ENCODE measurements at regions not wholly inside any gene's neighbourhood (a gene's known extent, or its start where the extent isn't known, plus 50 kb on each side); places are given as distances from the start of the nearest gene placed in this dataset.
"Not testable (repeated sequence)": the region's sequence is repeated elsewhere in the genome, so short reads cannot be mapped to it uniquely, and the experiment has no call there.

- no peak for DNase-seq
Observed at GRCh38 chr7:70846208-70846607, 285.7 kb upstream of the GALNT17 start.

GRCh38 chr7:70849580-70850235 is 282.2 kb upstream of the GALNT17 start:
- DNase-seq = no peak

GRCh38 chr7:70855373-70855772 is 276.6 kb upstream of the GALNT17 start:
- no peak for DNase-seq

GRCh38 chr7:70856901-70857630 is 274.9 kb upstream of the GALNT17 start:
- peak; percentile 14 for DNase-seq

- DNase-seq = no peak
Observed at GRCh38 chr7:70857793-70858545, 274.0 kb upstream of the GALNT17 start.

GRCh38 chr7:70867513-70867912 is 264.4 kb upstream of the GALNT17 start:
- no peak for DNase-seq

GRCh38 chr7:70870349-70870748 is 261.6 kb upstream of the GALNT17 start:
- DNase-seq = no peak

GRCh38 chr7:70872188-70872587 is 259.8 kb upstream of the GALNT17 start:
- DNase-seq = no peak

GRCh38 chr7:70881167-70881847 is 250.6 kb upstream of the GALNT17 start:
- no peak for DNase-seq

GRCh38 chr7:70883750-70884439 is 248.0 kb upstream of the GALNT17 start:
- DNase-seq = no peak

- DNase-seq = no peak
Observed at GRCh38 chr7:70884440-70884764, 247.5 kb upstream of the GALNT17 start.

- no peak for DNase-seq
Observed at GRCh38 chr7:70884809-70885208, 247.1 kb upstream of the GALNT17 start.

GRCh38 chr7:70886547-70886946 is 245.4 kb upstream of the GALNT17 start:
- no peak for DNase-seq

- no peak for DNase-seq
Observed at GRCh38 chr7:70887186-70887585, 244.8 kb upstream of the GALNT17 start.

GRCh38 chr7:70890147-70890969 is 241.6 kb upstream of the GALNT17 start:
- no peak for DNase-seq

GRCh38 chr7:70893422-70893821 is 238.5 kb upstream of the GALNT17 start:
- DNase-seq = no peak

GRCh38 chr7:70893971-70894715 is 237.8 kb upstream of the GALNT17 start:
- no peak for DNase-seq

- no peak for DNase-seq
Observed at GRCh38 chr7:70894799-70895198, 237.1 kb upstream of the GALNT17 start.

GRCh38 chr7:70895337-70896200 is 236.4 kb upstream of the GALNT17 start:
- DNase-seq = not testable (repeated sequence)
